NCI-H1092 treated with DMSO at 0.1 percent for 48 hours (cell line): ENCODE measurements at regions not wholly inside any gene's neighbourhood (a gene's known extent, or its start where the extent isn't known, plus 50 kb on each side); places are given as distances from the start of the nearest gene placed in this dataset.

Experiments used
- DNase-seq: peaks from one replicate; lab custom pipeline; 2025; lab: John Stamatoyannopoulos, UW

DNA sequence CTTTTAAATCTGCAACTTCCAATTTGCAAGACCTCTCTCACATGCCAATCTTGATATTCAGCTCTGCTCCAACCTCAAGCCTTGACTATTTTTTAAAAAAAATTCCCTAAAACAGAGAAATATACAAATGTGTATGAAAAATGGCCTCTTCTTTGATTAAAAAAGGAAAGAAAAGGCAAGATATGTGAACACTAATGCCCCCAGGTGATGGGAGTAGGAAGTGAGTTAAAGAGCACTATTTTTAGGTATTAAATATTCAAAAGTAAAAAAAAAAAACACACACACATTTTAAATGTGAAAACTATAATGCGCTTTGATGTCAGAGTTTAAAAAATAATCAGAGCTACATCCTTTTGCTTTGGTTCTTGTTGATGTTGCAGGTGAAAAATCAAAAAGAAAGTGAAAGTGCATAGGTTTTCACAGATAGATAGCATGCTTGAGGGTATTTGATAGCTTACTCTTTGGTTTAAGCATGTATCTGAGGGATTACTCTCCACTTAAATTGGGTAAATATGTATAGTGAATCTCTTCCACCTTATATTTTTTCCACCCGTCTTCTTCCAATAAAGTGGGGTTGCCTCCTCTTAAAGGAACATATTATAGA, 406.0 kb upstream of the POU3F3 start:
- peak; percentile 31 for DNase-seq

DNA sequence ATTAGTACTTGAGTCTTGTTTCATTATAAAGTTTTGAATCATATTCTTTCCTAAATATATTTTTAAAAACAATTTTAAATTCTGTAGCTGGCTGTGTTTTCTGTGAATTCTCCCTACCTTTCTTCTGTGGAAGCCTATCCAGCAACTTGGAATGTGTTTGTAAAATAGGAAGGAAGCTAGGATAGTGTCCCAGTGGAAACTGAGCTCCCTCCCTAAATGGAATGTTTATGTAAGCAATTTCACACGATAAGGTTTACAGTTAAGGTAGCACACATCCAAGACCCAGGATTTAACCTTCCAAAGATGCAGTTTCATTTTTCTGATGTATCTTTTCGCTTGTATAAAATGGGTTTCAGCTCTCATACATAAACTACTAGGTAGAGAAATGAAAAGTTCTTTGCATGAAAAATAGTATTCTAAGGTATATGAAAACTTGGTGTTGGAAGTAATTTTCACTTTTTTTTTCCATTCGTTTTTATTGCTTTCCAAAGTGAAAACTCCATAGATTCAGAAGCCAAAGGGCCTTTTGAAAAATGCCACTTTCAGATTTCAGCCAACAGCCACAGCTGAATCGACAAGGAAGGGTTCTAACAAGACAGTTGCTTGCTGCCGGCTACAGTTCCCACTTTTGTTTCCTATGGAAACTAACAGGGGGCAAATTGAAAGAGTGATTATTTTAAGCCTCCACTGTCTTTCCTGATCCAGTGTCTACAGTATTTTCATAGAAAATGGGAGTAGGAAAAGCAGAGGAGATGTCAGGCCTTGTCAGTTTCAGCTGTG, 405.1 kb upstream of the POU3F3 start:
- DNase-seq, result no peak

DNA sequence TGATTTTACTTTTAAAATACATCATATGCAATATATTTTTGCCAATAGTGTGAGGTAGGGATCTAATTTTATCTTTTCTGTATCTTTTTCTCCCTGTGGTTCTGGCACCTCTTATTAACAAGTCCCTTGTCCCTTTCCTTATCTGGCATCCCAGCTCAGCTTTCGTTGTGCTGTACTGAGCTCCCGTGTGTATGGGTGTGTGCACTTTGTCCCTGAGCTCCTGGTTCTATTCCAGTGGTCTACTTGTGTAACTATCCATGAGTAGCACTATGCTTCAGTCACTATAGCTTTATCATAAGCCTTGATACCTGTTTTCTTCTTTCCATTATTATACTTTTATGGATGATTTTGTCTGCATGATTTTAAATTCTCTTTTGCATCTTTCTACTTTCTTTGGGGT, 401.4 kb upstream of the POU3F3 start:
- no peak for DNase-seq

- no peak for DNase-seq
Measured at GRCh38 chr2:104462731-104463130, 391.2 kb upstream of the POU3F3 start.

DNA sequence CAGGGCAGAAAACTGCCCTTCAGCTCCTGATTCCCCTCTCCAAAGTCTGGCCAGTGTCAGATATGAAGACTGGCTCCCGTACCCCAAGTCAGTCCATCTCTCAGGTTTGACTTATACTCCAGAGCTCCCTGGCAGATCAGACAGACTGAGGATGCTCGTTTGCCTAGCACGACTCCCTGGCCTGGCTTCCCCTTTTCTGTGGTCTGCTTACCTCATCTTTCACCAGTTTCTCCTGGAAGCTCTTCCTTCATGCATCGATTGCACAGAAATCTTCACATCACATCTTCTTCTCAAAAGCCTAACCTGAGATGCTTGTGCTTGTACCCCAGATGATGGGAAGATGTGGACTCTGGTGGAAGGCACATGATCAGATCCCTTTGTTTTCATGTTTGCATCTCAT, 387.9 kb upstream of the POU3F3 start:
- no peak for DNase-seq

- no peak for DNase-seq
Measured at GRCh38 chr2:104468846-104469245, 385.1 kb upstream of the POU3F3 start.

DNA sequence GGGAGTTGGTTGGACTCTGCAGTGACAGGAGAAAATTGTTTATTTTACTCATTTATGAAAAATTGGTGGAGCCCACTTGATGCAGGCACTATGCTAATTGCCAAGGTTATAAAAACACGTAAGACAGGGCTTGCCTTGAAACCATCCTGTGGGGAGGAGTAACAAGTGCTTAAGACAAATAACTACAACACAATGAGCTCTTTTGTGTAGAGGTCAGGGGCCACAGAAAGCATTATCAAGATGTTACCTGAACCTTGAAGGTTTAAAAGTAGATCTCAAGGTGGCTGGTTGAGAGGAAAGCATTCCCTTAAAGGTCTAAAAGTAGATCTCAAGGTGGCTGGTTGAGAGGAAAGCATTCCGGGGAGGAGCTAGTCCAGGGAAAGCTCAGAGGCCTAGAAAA, 381.8 kb upstream of the POU3F3 start:
- DNase-seq, result no peak

- no peak for DNase-seq
Measured at GRCh38 chr2:104473546-104473945, 380.4 kb upstream of the POU3F3 start.

GRCh38 chr2:104474716-104475115, 379.2 kb upstream of the POU3F3 start:
- peak; percentile 1 for DNase-seq

- DNase-seq, result no peak
Measured at GRCh38 chr2:104476075-104476474, 377.8 kb upstream of the POU3F3 start.

- DNase-seq, result no peak
Measured at GRCh38 chr2:104476563-104476988, 377.3 kb upstream of the POU3F3 start.

- DNase-seq, result no peak
Measured at GRCh38 chr2:104481341-104481740, 372.6 kb upstream of the POU3F3 start.

- no peak for DNase-seq
Measured at GRCh38 chr2:104487366-104487765, 366.5 kb upstream of the POU3F3 start.

GRCh38 chr2:104493698-104494097, 360.2 kb upstream of the POU3F3 start:
- DNase-seq, result no peak

GRCh38 chr2:104501342-104501741, 352.6 kb upstream of the POU3F3 start:
- peak; percentile 90 for DNase-seq

DNA sequence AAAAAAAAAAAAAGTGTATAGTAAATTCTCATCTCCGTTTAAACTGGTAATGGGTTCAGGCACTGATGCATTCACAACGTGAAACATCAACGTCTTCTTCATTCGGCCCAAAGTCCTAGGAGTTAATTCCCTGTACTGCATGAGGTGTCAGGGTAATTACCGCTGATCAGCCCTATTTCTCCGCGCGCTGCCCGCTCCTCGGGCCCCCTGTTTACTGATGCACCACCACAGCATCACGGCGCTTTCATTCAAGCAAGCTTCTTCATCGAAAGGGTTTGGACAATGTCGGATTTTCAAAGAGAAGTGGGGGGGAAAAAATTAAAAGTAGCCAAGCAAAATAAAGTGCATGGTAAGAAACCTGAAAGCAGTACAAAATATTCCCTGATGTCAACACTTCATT, 352.0 kb upstream of the POU3F3 start:
- DNase-seq, result no peak

GRCh38 chr2:104502901-104503300, 351.0 kb upstream of the POU3F3 start:
- DNase-seq, result peak; percentile 19

DNA sequence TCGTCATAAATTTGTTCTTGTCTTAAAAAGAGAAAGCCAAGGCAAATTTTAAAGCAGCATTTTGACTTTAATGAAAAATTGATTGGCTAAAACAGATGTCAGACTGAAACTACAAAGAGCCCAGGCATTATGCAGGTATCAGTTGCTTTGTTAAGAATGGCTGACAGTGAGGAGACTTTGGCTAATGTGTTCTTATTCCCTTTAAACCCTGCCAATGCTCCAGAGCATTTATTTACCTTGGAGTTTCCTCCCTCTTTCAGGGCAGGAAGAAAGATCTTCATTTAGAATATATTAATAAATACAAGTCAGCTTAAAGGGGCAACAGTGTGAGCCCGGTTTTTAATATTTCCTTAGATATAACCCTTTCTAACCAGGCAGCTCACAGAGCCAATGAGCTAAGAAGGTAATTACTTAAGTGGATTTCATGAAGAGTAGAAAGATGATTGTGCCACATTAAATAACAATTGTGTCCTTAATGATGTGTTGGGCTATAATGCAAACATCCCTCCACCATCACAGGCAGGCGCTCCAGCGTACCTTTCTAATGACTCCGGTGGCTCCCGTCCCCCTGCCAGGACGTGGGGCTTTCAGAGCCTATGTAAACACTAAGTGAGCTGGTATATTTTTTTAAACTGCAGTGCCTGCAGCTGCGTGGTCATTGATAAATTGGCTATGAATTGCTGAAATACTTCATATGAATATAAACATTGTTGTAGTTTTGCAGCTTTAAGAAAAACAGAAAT, 349.4 kb upstream of the POU3F3 start:
- peak; percentile 86 for DNase-seq

- no peak for DNase-seq
Measured at GRCh38 chr2:104518256-104518655, 335.7 kb upstream of the POU3F3 start.

- peak; percentile 63 for DNase-seq
Measured at GRCh38 chr2:104521247-104521646, 332.7 kb upstream of the POU3F3 start.

DNA sequence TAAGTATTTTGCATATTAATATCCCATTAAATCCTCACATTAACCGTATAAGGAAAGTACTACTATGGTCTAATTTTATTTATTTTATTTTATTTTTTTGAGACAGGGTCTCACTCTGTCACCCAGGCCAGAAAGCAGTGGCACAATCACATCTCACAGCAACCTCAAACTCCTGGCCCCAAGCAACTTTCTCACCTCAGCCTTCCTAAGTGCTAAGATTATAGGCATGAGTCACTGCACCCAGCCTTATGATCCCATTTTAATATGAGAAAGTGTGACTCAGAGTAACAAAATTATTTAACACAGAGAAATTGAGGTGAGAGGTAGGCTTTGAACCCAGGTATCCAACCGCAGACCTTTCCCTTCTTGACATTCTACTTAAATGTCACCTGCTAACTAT, 330.0 kb upstream of the POU3F3 start:
- DNase-seq, result no peak

- no peak for DNase-seq
Measured at GRCh38 chr2:104528101-104528500, 325.8 kb upstream of the POU3F3 start.

- DNase-seq, result no peak
Measured at GRCh38 chr2:104531122-104531521, 322.8 kb upstream of the POU3F3 start.
